ENCODE measurements at regions not wholly inside any gene's neighbourhood (a gene's known extent, or its start where the extent isn't known, plus 50 kb on each side); places are given as distances from the start of the nearest gene placed in this dataset.

- Histone ChIP-seq H3K27me3 (no peaks in the 10 kb centered on the region), H3K9me3 (no peaks in the 10 kb centered on the region), H3K27ac (no peak overlapping the region), H3K36me3 (no peaks in the 10 kb centered on the region), H3K4me3 (no peak overlapping the region), H3K4me1 (peaks cover 3 to 6% of the 10 kb centered on the region in 2 donors)
- TF ChIP-seq CTCF (IDR thresholded peaks at IDR 0.05), result no peak
- intact Hi-C loops (cut with DNase I), result no loop called here
- DNase-seq (no peak), ATAC-seq (no peak)
These were observed 185.4 kb upstream of the TANK start for GRCh38 chr2:160974803-160975202.

DNA sequence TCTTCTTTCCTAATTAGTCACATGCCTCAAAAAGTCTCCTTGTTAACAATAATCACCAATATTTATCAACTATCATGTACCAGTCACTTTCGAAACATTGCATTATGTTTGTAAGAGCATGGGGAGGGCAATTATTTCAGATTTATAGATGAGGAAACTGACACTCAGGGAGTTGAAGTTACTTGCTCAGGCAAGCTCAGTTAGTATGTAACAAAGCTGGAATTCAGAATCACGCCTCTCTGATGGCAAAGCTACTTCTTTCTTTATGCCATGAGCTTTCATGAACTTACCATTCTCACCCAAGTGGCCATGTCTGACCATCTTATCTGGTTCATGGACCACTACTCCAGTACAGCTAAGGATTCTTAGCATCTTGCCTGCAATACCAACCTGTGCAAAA lies 183.4 kb upstream of the TANK start:
- no peaks in the 10 kb centered on the region for H3K36me3 ChIP-seq
- intact Hi-C loops (cut with DNase I), result no loop called here
- ATAC-seq, result no peak
- H3K4me3 ChIP-seq, result no peak overlapping the region
- no peaks in the 10 kb centered on the region for H3K27me3 ChIP-seq
- no peak for DNase-seq
- no peak overlapping the region for H3K27ac ChIP-seq
- H3K9me3 ChIP-seq, result no peaks in the 10 kb centered on the region
- no peak for TF ChIP-seq CTCF (IDR thresholded peaks at IDR 0.05)
- H3K4me1 ChIP-seq, result no peaks in the 10 kb centered on the region

DNA sequence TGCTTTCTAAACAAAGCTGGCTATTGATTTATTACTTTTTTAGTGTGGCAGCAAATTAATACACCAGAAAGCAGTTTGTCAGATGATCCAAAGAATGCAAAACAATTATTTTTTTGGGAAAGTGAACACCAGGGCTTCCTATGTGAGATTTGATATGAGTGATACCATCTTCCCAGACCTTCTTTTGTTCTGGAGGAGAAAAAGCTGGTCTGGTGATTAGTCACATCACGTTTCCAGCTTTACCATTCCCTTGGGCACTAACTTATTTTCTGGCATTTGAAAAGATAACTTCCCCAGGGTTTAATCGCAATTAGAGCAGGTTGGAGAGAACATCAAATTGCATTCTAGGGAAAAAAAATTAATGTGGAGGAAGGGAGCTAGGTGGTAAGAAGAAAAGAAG lies 182.9 kb upstream of the TANK start:
- Histone ChIP-seq H3K27ac (no peak overlapping the region), H3K4me3 (no peak overlapping the region), H3K9me3 (no peaks in the 10 kb centered on the region), H3K27me3 (no peaks in the 10 kb centered on the region), H3K36me3 (no peaks in the 10 kb centered on the region), H3K4me1 (no peaks in the 10 kb centered on the region)
- no peak for ATAC-seq
- no peak for DNase-seq
- no peak for TF ChIP-seq CTCF (IDR thresholded peaks at IDR 0.05)
- intact Hi-C loops (cut with DNase I), result no loop called here

- no peak for TF ChIP-seq CTCF (IDR thresholded peaks at IDR 0.05)
- DNase-seq, result no peak
- H3K27ac ChIP-seq, result no peak overlapping the region
- no peaks in the 10 kb centered on the region for H3K36me3 ChIP-seq
- intact Hi-C loops (cut with DNase I), result no loop called here
- no peak for ATAC-seq
- no peak overlapping the region for H3K4me3 ChIP-seq
- no peaks in the 10 kb centered on the region for H3K4me1 ChIP-seq
- H3K9me3 ChIP-seq, result no peaks in the 10 kb centered on the region
- H3K27me3 ChIP-seq, result no peaks in the 10 kb centered on the region
These were observed 182.4 kb upstream of the TANK start for GRCh38 chr2:160977854-160978253.

DNA sequence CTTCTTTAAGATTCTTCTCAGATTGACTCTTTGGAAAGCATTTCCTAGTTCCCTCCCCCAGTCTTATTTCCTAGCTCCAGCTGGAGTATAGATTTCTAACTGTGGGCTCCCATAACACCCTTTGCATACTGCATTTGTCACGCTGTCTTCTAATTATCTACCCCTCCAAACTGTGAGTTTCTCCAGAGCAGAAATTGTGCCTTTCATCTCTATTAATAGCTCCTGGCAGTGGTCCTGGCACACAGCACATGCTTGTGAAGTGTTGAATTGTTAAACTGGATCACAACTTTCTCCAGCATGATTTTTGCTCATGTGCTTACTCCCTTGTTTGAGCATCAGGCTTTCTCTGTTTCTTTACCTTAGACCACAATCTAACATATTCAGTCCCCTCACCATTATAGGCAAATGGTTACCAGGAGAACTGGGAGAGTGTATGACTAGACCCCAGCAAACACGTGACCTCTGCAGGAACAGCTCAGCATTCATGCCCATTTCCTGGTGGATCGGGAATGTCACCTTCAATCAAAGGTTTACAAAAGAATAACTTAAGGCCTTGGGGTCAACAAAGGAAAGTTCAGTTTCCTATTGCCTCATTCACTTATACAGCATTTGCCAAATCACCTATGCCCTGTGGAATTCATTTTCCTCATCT lies 175.7 kb upstream of the TANK start:
- Histone ChIP-seq H3K27ac (no peak overlapping the region), H3K9me3 (no peaks in the 10 kb centered on the region), H3K27me3 (no peaks in the 10 kb centered on the region), H3K4me3 (no peak overlapping the region), H3K4me1 (no peaks in the 10 kb centered on the region), H3K36me3 (no peaks in the 10 kb centered on the region)
- TF ChIP-seq CTCF (IDR thresholded peaks at IDR 0.05), result no peak
- intact Hi-C loops (cut with DNase I), result no loop called here
- no peak for ATAC-seq
- no peak for DNase-seq
